GM21723 (cell line): ENCODE measurements at regions not wholly inside any gene's neighbourhood (a gene's known extent, or its start where the extent isn't known, plus 50 kb on each side); places are given as distances from the start of the nearest gene placed in this dataset.
A peak's percentile ranks its signal among the peaks of the same experiment; 100 is the strongest.

Source experiments
- ATAC-seq: cut with Tn5 transposase; IDR thresholded peaks from one replicate; pipeline ENCODE4 v1.9.1; 2021; ENCODE audit warnings: mild to moderate bottlenecking, moderate library complexity; ENCODE audit not compliant: unreplicated experiment

DNA sequence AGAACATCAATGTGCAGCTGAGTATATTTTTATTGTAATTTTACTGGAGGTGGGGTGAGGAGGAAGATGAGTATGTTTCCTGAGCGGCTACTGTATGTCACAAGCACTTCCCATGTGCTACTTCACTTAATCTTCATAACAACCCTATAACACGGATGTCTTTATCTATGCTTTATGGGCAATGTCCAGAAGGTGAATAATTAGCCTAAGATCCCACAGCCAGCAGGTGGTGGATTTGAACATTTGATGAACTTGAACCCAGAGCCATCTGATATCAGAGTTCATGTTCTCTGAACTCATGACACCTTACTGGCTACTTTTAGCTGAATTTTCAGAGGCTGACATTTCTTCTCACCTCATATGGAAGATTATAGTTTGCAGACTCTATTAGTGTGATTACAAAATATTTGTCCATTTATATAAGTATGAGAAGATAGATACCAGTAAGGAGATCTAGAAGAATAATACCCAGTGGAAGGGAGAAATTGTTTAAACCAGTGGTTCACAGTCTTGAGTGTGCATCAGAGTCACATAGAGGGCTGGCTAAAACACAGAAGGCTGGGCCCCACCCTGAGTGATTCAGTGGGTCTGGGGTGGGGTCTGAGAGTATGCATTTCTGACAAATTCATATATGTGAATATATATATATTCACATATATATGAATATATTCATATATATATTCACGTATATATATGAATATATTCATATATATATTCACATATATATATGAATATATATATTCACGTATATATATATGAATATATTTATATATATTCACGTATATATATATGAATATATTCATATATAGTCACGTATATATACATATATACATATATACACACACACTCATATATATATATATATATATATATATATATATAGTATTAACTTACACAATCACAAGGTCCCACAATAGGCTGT is 164.4 kb upstream of the NR3C1 start:
- no peak for ATAC-seq

GRCh38 chr5:143566139-143566538 is 162.7 kb upstream of the NR3C1 start:
- ATAC-seq: no peak

GRCh38 chr5:143564417-143564816 is 160.9 kb upstream of the NR3C1 start:
- peak; percentile 98 for ATAC-seq

- no peak for ATAC-seq
Measured at GRCh38 chr5:143562935-143563334, 159.4 kb upstream of the NR3C1 start.

DNA sequence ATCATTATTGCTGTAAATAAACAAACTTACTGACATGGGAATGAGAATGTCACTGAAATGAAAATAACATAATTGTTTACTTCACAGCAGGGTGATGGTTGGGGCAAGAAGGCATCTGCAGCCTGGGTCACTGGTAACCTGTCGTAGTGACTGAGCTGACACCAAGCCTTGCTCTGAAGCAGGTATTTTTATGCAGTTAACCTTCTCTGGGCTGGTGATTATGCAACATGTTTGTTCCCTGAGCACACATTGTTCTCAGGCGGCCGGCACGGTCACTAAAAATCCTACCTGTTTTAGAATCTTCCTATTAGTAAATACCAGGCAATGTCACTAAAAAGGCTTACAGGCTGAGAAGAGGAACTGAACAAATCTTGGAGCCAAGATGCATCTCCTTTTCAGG is 157.7 kb upstream of the NR3C1 start:
- no peak for ATAC-seq

- ATAC-seq: no peak
Measured at GRCh38 chr5:143560378-143560777, 156.9 kb upstream of the NR3C1 start.

DNA sequence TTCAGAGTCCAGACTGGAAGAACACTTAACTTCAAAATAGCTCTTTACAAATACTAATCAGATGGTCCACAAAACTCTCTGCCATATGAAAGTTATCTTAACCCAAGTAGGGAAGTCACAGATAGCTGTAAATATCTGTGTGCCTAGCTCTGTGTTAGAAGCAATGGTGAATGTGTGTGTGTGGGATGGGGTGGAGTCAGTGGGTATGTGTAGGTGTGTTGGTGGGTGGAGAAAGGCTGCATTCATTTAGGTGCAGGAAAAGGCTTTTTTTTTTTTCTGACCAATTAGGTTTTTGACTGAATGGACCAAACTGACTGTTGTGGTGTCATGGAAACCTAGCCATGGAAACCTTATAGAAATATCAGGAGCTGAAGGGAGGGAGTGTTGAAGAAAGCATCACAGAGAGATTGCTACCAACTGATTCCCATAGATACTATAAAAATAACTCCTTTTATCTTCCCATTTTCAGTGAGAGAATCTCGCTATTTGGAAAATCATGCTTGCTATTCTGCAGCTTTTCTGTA is 156.2 kb upstream of the NR3C1 start:
- ATAC-seq: no peak

DNA sequence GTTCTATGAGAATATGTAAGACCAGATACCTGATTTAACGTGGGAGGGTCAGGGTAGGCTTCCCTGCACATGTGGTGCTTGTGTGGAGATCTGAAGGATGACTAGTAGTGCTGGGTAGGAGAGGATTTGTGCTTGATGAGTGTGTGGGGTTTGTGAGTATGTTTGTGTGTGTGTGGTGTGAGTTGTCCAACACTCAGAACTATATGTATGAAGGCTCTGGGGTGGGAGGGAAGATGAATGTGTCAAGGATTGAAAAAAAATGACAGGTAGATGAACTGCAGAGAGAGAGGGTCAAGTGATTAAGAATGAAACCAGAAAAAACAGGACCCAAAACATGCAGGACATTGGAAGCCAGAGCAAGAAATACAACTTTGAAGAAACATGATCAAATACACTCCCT is 154.6 kb upstream of the NR3C1 start:
- no peak for ATAC-seq

DNA sequence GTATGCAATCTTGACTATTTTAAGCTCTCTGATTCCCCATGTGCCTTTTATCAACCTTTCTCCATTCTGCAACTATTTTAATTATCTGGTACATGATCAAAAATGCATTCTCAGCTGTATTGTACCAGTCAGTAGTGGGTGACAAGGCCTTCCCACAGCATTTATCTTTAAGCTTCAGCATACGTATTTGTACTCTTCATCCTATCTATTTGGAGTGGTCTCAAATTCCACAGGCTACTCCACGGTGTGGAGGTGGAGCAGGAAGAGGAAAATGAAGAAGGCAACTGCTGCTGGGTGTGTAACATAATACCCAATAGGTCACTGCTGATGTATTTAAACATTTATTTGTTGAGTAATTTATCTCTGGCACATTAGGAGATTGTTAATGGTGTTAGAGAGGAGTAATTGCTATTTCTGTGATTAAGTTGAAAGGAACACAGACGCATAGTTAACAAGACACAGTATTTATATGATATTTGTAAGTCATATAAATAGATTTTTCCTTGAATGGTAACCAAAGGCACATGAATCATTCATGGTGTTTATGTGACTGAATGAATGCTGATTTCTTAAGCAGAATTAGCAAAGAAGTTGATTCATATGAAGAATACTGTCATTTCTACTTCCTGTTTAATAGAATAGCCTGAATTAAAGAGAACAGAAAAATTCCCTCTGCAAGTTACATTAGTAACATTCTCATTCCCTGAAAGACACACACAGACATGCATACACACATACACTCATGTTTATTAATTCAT is 153.8 kb upstream of the NR3C1 start:
- peak; percentile 51 for ATAC-seq

GRCh38 chr5:143554918-143555477 is 151.5 kb upstream of the NR3C1 start:
- no peak for ATAC-seq

DNA sequence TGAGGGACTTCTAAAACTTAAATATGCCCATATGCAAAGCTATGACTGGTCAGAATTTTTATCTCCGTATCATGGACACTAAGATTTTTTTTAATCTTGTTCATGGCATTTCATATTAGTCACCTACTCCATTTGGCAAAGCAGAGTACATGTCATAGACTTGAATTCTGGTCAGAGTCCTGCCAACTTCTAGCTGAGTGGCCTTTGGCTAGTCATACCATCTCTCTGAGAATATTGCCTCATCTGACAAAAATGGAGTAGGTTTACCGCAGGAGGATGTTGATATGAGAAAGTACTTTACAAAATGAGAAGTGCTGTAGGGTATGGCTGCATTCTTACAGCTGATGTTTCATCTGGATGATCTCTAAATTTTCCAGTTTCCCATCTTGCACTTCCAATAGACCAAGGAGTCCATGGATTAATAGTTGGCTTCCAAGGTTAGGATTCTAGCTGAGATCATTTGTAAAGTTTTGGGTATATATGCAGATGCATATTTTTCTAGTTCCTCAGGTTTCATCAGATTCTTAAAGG is 150.8 kb upstream of the NR3C1 start:
- no peak for ATAC-seq

DNA sequence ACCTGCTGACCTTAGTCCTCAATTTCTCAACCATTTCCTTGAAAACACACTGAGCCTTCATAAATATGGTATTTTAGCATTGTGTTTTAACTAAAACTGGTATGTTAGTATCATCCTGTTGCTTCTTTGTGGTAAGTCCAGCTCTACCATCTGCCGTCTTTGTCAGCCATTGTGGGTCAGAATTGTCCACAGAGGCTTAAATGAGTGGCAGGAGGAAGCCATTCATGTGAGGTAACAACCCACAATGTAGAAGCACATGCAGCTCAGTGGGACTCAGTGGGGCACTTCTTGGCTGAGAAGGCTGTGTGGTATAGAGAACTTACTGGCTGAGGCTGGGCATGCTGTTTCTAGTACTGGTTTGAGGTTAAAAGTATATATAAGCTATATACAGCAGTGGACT is 149.2 kb upstream of the NR3C1 start:
- ATAC-seq: no peak

DNA sequence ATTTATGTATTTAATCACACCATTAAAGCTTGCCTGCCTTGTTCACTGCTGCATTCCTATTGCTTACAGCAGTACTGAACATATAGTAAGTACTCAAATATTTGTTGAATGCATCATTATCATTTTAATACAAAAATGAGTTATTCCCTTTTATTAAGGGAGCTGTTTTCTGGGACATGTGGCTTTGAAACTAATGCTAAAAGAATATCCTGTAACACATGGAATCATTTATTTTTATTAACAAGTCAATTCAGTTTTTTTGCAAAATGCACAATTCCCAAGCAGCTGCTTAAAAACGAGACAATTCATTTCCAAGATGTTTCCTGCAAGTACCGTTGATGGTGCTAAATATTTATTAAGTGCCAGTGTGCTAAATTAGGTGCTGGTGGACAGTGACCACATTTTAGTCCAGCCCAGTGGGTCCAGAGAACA is 148.3 kb upstream of the NR3C1 start:
- no peak for ATAC-seq

GRCh38 chr5:143550986-143551630 is 147.6 kb upstream of the NR3C1 start:
- ATAC-seq: no peak

DNA sequence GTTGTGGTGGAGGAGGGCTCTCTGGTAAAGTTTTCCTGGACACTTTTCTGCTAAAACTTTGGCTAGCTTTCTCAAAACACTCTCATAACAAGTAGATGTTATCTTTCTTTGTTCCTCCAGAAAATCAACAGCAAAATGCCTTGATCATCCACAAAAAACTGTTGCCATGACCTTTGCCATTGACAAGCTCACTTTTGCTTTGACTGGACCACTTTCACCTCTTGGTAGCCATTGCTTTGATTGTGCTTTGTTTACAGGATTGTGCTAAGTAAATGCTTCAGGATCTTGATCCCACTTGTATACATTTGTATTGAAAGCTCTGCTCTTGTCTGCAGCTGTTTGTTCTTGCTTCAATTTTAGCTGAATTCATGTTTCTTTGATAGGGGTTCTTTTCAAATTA is 143.9 kb upstream of the NR3C1 start:
- no peak for ATAC-seq

DNA sequence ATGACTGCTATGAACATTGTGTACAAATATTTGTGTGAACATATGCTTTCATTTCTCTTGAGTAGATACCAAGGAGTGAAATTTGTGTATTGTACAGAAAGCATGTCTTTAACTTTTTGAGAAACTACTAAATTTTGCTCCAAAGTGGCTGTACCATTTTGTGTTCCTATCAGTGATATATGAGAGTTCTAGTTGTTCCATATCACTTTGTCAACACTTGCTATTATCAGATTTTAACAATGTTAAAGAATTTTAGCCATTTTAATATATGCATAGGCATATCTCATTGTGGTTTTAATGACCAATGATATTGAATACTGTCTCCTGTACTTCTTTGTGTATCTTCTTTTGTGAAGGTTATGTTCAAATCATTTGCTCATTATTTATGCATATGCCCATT is 142.9 kb upstream of the NR3C1 start:
- ATAC-seq: no peak

GRCh38 chr5:143544606-143545005 is 141.1 kb upstream of the NR3C1 start:
- ATAC-seq: no peak

- ATAC-seq: no peak
Measured at GRCh38 chr5:143543358-143544255, 140.1 kb upstream of the NR3C1 start.

- no peak for ATAC-seq
Measured at GRCh38 chr5:143542798-143543144, 139.3 kb upstream of the NR3C1 start.
